ENCODE measurements at regions not wholly inside any gene's neighbourhood (a gene's known extent, or its start where the extent isn't known, plus 50 kb on each side); places are given as distances from the start of the nearest gene placed in this dataset.

GRCh38 chr6:98343004-98343403 is 491.4 kb upstream of the POU3F2 start:
- H3K27me3 ChIP-seq (ENCODE audit: low read depth) = no peaks in the 10 kb centered on the region
- TF ChIP-seq, protein P1, sequence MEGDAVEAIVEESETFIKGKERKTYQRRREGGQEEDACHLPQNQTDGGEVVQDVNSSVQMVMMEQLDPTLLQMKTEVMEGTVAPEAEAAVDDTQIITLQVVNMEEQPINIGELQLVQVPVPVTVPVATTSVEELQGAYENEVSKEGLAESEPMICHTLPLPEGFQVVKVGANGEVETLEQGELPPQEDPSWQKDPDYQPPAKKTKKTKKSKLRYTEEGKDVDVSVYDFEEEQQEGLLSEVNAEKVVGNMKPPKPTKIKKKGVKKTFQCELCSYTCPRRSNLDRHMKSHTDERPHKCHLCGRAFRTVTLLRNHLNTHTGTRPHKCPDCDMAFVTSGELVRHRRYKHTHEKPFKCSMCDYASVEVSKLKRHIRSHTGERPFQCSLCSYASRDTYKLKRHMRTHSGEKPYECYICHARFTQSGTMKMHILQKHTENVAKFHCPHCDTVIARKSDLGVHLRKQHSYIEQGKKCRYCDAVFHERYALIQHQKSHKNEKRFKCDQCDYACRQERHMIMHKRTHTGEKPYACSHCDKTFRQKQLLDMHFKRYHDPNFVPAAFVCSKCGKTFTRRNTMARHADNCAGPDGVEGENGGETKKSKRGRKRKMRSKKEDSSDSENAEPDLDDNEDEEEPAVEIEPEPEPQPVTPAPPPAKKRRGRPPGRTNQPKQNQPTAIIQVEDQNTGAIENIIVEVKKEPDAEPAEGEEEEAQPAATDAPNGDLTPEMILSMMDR (IDR thresholded peaks at IDR 0.05) = no peak
- no peak for ATAC-seq
- intact Hi-C loops (cut with DNase I) = no loop called here
- H3K9me3 ChIP-seq = no peaks in the 10 kb centered on the region
- H3K4me3 ChIP-seq = no peak overlapping the region
- no peak for DNase-seq
- H3K27ac ChIP-seq = no peak overlapping the region
- no peaks in the 10 kb centered on the region for H3K4me1 ChIP-seq
- no peaks in the 10 kb centered on the region for H3K36me3 ChIP-seq

GRCh38 chr6:98343797-98344196 is 490.6 kb upstream of the POU3F2 start:
- Histone ChIP-seq H3K27me3 (ENCODE audit: low read depth) (no peaks in the 10 kb centered on the region), H3K4me3 (no peak overlapping the region), H3K9me3 (no peaks in the 10 kb centered on the region), H3K36me3 (no peaks in the 10 kb centered on the region), H3K27ac (no peak overlapping the region), H3K4me1 (no peaks in the 10 kb centered on the region)
- no peak for ATAC-seq
- intact Hi-C loops (cut with DNase I) = no loop called here
- TF ChIP-seq, protein P1 (IDR thresholded peaks at IDR 0.05) = no peak
- no peak for DNase-seq

GRCh38 chr6:98352348-98352747 is 482.0 kb upstream of the POU3F2 start:
- Histone ChIP-seq H3K36me3 (no peaks in the 10 kb centered on the region), H3K4me3 (no peak overlapping the region), H3K4me1 (no peaks in the 10 kb centered on the region), H3K27ac (no peak overlapping the region), H3K9me3 (no peaks in the 10 kb centered on the region), H3K27me3 (ENCODE audit: low read depth) (no peaks in the 10 kb centered on the region)
- intact Hi-C loops (cut with DNase I) = no loop called here
- TF ChIP-seq, protein P1 (IDR thresholded peaks at IDR 0.05) = no peak
- DNase-seq (no peak), ATAC-seq (no peak)

DNA sequence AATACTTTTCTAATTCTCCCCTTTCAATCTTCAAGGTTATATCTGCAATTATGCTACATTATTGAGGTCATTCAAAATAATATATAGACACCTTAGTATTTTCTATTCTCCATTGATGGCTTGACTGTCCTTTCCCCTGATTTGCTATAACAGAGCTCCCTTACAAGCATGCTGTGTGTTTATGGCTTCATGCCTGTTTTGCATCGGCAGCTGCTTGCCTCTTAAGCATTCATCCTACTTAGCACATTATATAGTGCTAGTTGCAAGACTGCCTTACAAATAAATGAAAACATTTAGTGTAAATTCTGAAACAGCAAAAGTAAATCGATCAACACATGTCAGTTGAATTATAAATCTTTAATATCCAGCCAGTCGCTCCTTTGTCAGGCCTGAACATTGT is 476.2 kb upstream of the POU3F2 start:
- Histone ChIP-seq H3K4me3 (no peak overlapping the region), H3K27me3 (ENCODE audit: low read depth) (no peaks in the 10 kb centered on the region), H3K36me3 (no peaks in the 10 kb centered on the region), H3K4me1 (no peaks in the 10 kb centered on the region), H3K27ac (no peak overlapping the region), H3K9me3 (no peaks in the 10 kb centered on the region)
- ATAC-seq (no peak), DNase-seq (no peak)
- TF ChIP-seq, protein P1 (IDR thresholded peaks at IDR 0.05) = no peak
- intact Hi-C loops (cut with DNase I) = no loop called here

DNA sequence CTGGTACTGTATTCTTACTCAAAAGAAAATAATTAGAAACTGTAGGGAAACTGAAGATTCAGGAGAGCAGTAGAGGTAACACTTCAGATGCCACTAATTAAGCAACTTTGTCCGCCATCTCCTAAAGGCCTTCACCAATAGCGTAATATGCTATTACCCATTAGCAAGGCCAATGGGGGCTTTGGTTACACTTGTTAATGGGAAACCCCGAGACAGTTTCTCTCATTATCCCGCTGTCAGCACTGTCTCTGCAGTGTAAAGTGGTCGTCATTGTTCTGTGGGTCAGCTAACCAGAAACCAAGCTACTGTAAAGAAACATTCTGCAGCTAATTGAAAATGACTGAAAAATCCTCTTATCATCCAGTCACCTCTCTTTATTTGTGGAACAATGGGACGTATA is 468.0 kb upstream of the POU3F2 start:
- ATAC-seq (no peak), DNase-seq (no peak)
- TF ChIP-seq, protein P1 (IDR thresholded peaks at IDR 0.05) = no peak
- intact Hi-C loops (cut with DNase I) = no loop called here
- H3K27me3 ChIP-seq (ENCODE audit: low read depth) = no peaks in the 10 kb centered on the region
- H3K4me1 ChIP-seq = no peaks in the 10 kb centered on the region
- H3K36me3 ChIP-seq = no peaks in the 10 kb centered on the region
- H3K9me3 ChIP-seq = no peaks in the 10 kb centered on the region
- no peak overlapping the region for H3K27ac ChIP-seq
- H3K4me3 ChIP-seq = no peak overlapping the region

GRCh38 chr6:98380589-98380988 is 453.8 kb upstream of the POU3F2 start:
- ATAC-seq (no peak), DNase-seq (no peak)
- no peaks in the 10 kb centered on the region for H3K36me3 ChIP-seq
- intact Hi-C loops (cut with DNase I) = no loop called here
- TF ChIP-seq, protein P1 (IDR thresholded peaks at IDR 0.05) = no peak
- no peaks in the 10 kb centered on the region for H3K27me3 ChIP-seq (ENCODE audit: low read depth)
- H3K9me3 ChIP-seq = no peaks in the 10 kb centered on the region
- H3K27ac ChIP-seq = no peak overlapping the region
- H3K4me1 ChIP-seq = no peaks in the 10 kb centered on the region
- H3K4me3 ChIP-seq = no peak overlapping the region
